CD4-positive, CD25-positive, alpha-beta regulatory T cell (primary cell): ENCODE measurements at regions not wholly inside any gene's neighbourhood (a gene's known extent, or its start where the extent isn't known, plus 50 kb on each side); places are given as distances from the start of the nearest gene placed in this dataset.

Experiments used
- ATAC-seq, 2 donors: fragments of 150-1000 bp; cut with Tn5 transposase; one replicate each; pipeline ENCODE4 v1.10.0; 2021; ENCODE audit warnings: low read depth in 2 of 2, moderate number of reproducible peaks in 2 of 2, moderate library complexity in 1 of 2
- DNase-seq, 3 donors: peaks; one replicate each; pipeline versions ENCODE4 v3.0.0 to v3.0.0-alpha.2; 2012 to 2022; ENCODE audit warnings: mixed read lengths in 1 of 3
- H3K27ac ChIP-seq: one replicate; pipeline ENCODE4 v1.7.0; 2013; ENCODE audit warnings: mild to moderate bottlenecking, low read length; ENCODE audit not compliant: insufficient read depth, poor library complexity, severe bottlenecking
- H3K27me3 ChIP-seq: one replicate; pipeline ENCODE4 v1.7.0; 2013; ENCODE audit warnings: low read length; ENCODE audit not compliant: control insufficient read depth, insufficient read depth
- H3K36me3 ChIP-seq: one replicate; pipeline ENCODE4 v1.7.0; 2013; ENCODE audit warnings: mild to moderate bottlenecking, low read length, moderate library complexity; ENCODE audit not compliant: control insufficient read depth, insufficient read depth
- H3K4me1 ChIP-seq: 2 replicates; pipeline ENCODE4 v1.7.0; 2013; ENCODE audit warnings: mild to moderate bottlenecking, low read length; ENCODE audit not compliant: insufficient read depth, control insufficient read depth, poor library complexity, severe bottlenecking
- H3K4me3 ChIP-seq: one replicate; pipeline ENCODE4 v1.7.0; 2013; ENCODE audit warnings: low read depth, mild to moderate bottlenecking, low read length, moderate library complexity
- H3K9me3 ChIP-seq, 2 experiments: 1 replicate in 1 of 2; 2 replicates in 1 of 2; pipeline ENCODE4 v1.7.0; 2013; ENCODE audit warnings: low read length in 2 of 2, mild to moderate bottlenecking in 1 of 2, moderate library complexity in 1 of 2; ENCODE audit not compliant: control insufficient read depth in 2 of 2
- H3K27ac Mint-ChIP-seq, 3 donors: one replicate each; pipeline ENCODE4 v1.8.0; 2020 to 2022; ENCODE audit warnings: mild to moderate bottlenecking in 3 of 3, mixed read lengths in 3 of 3, moderate library complexity in 2 of 3
- H3K27me3 Mint-ChIP-seq: one replicate; pipeline ENCODE4 v1.8.0; 2022; ENCODE audit warnings: mild to moderate bottlenecking, mixed read lengths
- H3K36me3 Mint-ChIP-seq: one replicate; pipeline ENCODE4 v1.8.0; 2020; ENCODE audit warnings: mixed read lengths
- H3K4me1 Mint-ChIP-seq, 4 donors: one replicate each; pipeline ENCODE4 v1.8.0; 2020 to 2022; ENCODE audit warnings: mixed read lengths in 4 of 4, mild to moderate bottlenecking in 1 of 4
- H3K4me3 Mint-ChIP-seq, 4 donors: one replicate each; pipeline ENCODE4 v1.8.0; 2020 to 2022; ENCODE audit warnings: mild to moderate bottlenecking in 4 of 4, mixed read lengths in 4 of 4, moderate library complexity in 3 of 4
- H3K9me3 Mint-ChIP-seq, 7 donors: one replicate each; pipeline ENCODE4 v1.8.0; 2020 to 2022; ENCODE audit warnings: mixed read lengths in 7 of 7, mild to moderate bottlenecking in 3 of 7, moderate library complexity in 2 of 7

GRCh38 chr1:221031458-221032203, 152.4 kb downstream of the HLX start:
- Mint-ChIP-seq H3K4me3 (no peak overlapping the region), H3K36me3 (no peaks in the 10 kb centered on the region), H3K27me3 (no peaks in the 10 kb centered on the region), H3K9me3 (peaks cover 0 to 2% (median 0%) of the 10 kb centered on the region in 7 donors), H3K27ac (no peak overlapping the region), H3K4me1 (no peaks in the 10 kb centered on the region)
- no peak for ATAC-seq
- H3K9me3 ChIP-seq: no peaks in the 10 kb centered on the region
- DNase-seq: no peak
- no peak overlapping the region for H3K27ac ChIP-seq
- H3K4me1 ChIP-seq: no peaks in the 10 kb centered on the region
- H3K4me3 ChIP-seq: no peak overlapping the region
- H3K27me3 ChIP-seq: no peaks in the 10 kb centered on the region
- H3K36me3 ChIP-seq: no peaks in the 10 kb centered on the region

DNA sequence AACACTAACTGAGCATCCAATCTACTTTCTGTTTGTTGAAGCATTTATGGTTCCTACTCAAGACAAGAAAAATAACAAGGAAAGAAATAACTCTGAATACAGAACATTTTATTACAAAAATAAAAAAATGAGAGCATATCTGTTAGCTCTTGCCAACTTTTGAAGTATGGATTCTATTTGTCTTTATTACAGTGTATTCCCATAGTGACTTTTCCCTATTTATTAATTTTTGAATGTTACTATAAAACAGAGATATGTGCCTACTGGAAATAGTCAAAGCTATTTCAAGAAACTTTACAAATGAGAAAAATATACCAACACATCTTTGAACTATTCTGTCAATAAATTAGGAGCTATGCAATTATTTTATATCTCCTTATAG, 153.0 kb downstream of the HLX start:
- no peaks in the 10 kb centered on the region for H3K4me1 Mint-ChIP-seq
- H3K9me3 Mint-ChIP-seq: peaks cover 0 to 5% (median 0%) of the 10 kb centered on the region in 7 donors
- H3K36me3 Mint-ChIP-seq: no peaks in the 10 kb centered on the region
- Histone ChIP-seq H3K4me3 (no peak overlapping the region), H3K9me3 (no peaks in the 10 kb centered on the region), H3K27ac (no peak overlapping the region), H3K36me3 (no peaks in the 10 kb centered on the region), H3K27me3 (no peaks in the 10 kb centered on the region), H3K4me1 (no peaks in the 10 kb centered on the region)
- ATAC-seq: no peak
- H3K4me3 Mint-ChIP-seq: no peak overlapping the region
- DNase-seq: no peak
- H3K27ac Mint-ChIP-seq: no peak overlapping the region
- H3K27me3 Mint-ChIP-seq: no peaks in the 10 kb centered on the region

GRCh38 chr1:221032637-221033280, 153.5 kb downstream of the HLX start:
- no peaks in the 10 kb centered on the region for H3K9me3 ChIP-seq
- H3K4me1 ChIP-seq: no peaks in the 10 kb centered on the region
- H3K27me3 ChIP-seq: no peaks in the 10 kb centered on the region
- no peaks in the 10 kb centered on the region for H3K4me1 Mint-ChIP-seq
- H3K36me3 ChIP-seq: no peaks in the 10 kb centered on the region
- no peaks in the 10 kb centered on the region for H3K27me3 Mint-ChIP-seq
- H3K4me3 Mint-ChIP-seq: no peak overlapping the region
- no peaks in the 10 kb centered on the region for H3K36me3 Mint-ChIP-seq
- peaks cover 0 to 5% (median 0%) of the 10 kb centered on the region in 7 donors for H3K9me3 Mint-ChIP-seq
- H3K4me3 ChIP-seq: no peak overlapping the region
- no peak overlapping the region for H3K27ac ChIP-seq
- DNase-seq (no peak), ATAC-seq (no peak)
- H3K27ac Mint-ChIP-seq: peak overlapping the region in 1 of 3 donors; percentile 14

DNA sequence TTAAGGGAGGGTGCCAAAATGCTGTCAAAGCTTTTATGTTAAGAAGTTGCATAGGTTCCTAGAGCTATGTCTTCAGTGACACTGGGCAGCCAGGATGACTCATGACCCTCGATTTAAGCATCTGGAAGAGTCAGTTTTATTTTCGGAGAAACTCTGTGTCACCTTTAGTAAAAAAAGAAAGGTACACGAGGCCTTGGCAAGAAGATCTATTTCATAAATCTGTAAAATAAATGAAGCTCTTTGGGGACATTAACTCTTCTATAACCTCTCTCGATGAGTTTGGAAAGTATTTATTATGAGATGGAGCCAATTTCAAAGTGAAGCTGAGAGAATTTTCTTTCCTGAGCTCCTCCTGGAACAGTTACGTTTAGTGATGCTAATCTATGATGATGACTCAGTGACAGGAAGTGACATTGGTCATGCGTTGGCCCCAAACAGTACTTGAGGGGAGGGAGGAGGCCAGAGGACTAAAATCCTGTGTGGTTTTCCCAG, 156.5 kb downstream of the HLX start:
- Histone ChIP-seq H3K27me3 (no peaks in the 10 kb centered on the region), H3K9me3 (no peaks in the 10 kb centered on the region), H3K4me1 (no peaks in the 10 kb centered on the region), H3K36me3 (no peaks in the 10 kb centered on the region), H3K4me3 (no peak overlapping the region), H3K27ac (no peak overlapping the region)
- Mint-ChIP-seq H3K27me3 (no peaks in the 10 kb centered on the region), H3K4me1 (no peaks in the 10 kb centered on the region), H3K36me3 (no peaks in the 10 kb centered on the region), H3K9me3 (peaks cover 0 to 5% (median 0%) of the 10 kb centered on the region in 7 donors), H3K4me3 (no peak overlapping the region), H3K27ac (no peak overlapping the region)
- ATAC-seq (no peak), DNase-seq (no peak)

DNA sequence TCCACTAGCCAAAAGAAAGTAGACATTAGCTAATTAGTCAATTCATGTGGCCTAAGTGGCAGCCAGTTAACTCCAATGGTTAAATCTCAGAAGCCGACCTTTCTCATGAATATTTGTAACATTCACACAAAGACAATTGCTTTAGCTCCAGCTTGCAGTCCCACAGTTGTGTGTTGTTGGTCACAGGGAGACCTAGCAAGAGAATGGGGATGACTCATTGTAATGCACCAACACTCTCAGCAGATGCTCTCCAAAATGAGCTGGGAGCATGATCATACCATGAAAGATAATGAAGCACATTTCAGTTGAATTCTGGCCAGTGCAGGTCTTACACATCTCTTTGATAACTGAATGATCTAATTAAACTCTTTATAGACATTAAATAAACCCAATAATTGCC, 160.4 kb downstream of the HLX start:
- no peak for DNase-seq
- no peak for ATAC-seq

GRCh38 chr1:221040101-221040500, 160.9 kb downstream of the HLX start:
- no peak overlapping the region for H3K27ac ChIP-seq
- Mint-ChIP-seq H3K27me3 (no peaks in the 10 kb centered on the region), H3K36me3 (no peaks in the 10 kb centered on the region), H3K4me1 (no peaks in the 10 kb centered on the region), H3K27ac (no peak overlapping the region), H3K4me3 (no peak overlapping the region), H3K9me3 (peaks cover 0 to 5% (median 1%) of the 10 kb centered on the region in 7 donors)
- ATAC-seq (no peak), DNase-seq (no peak)
- no peaks in the 10 kb centered on the region for H3K4me1 ChIP-seq
- no peak overlapping the region for H3K4me3 ChIP-seq
- H3K36me3 ChIP-seq: no peaks in the 10 kb centered on the region
- no peaks in the 10 kb centered on the region for H3K9me3 ChIP-seq
- no peaks in the 10 kb centered on the region for H3K27me3 ChIP-seq

More for the DNA sequence above, 160.4 kb downstream of the HLX start:
- Histone ChIP-seq H3K9me3 (no peaks in the 10 kb centered on the region), H3K36me3 (no peaks in the 10 kb centered on the region), H3K4me3 (no peak overlapping the region), H3K27me3 (no peaks in the 10 kb centered on the region), H3K27ac (no peak overlapping the region), H3K4me1 (no peaks in the 10 kb centered on the region)
- H3K9me3 Mint-ChIP-seq: peaks cover 0 to 5% (median 1%) of the 10 kb centered on the region in 7 donors
- no peak overlapping the region for H3K27ac Mint-ChIP-seq
- no peak overlapping the region for H3K4me3 Mint-ChIP-seq
- H3K27me3 Mint-ChIP-seq: no peaks in the 10 kb centered on the region
- no peaks in the 10 kb centered on the region for H3K4me1 Mint-ChIP-seq
- no peaks in the 10 kb centered on the region for H3K36me3 Mint-ChIP-seq

- Mint-ChIP-seq H3K36me3 (no peaks in the 10 kb centered on the region), H3K9me3 (peaks cover 0 to 5% (median 1%) of the 10 kb centered on the region in 7 donors), H3K27me3 (no peaks in the 10 kb centered on the region), H3K4me1 (no peaks in the 10 kb centered on the region), H3K27ac (no peak overlapping the region), H3K4me3 (no peak overlapping the region)
- Histone ChIP-seq H3K27ac (no peak overlapping the region), H3K9me3 (no peaks in the 10 kb centered on the region), H3K4me1 (no peaks in the 10 kb centered on the region), H3K4me3 (no peak overlapping the region), H3K36me3 (no peaks in the 10 kb centered on the region), H3K27me3 (no peaks in the 10 kb centered on the region)
- DNase-seq (no peak), ATAC-seq (no peak)
These were observed 161.5 kb downstream of the HLX start for GRCh38 chr1:221040691-221041285.
